ENCODE measurements at regions not wholly inside any gene's neighbourhood (a gene's known extent, or its start where the extent isn't known, plus 50 kb on each side); places are given as distances from the start of the nearest gene placed in this dataset.

GRCh38 chr22:25437414-25438160 lies 126.9 kb upstream of the GRK3 start:
- no peaks in the 10 kb centered on the region for H3K27me3 ChIP-seq (ENCODE audit: insufficient read depth in 3 of 3, low read length in 2 of 3)
- H3K4me1 ChIP-seq: no peaks in the 10 kb centered on the region
- H3K27ac ChIP-seq: no peak overlapping the region
- intact Hi-C loops (cut with DNase I): no loop called here
- H3K9me3 ChIP-seq: no peaks in the 10 kb centered on the region
- no peak overlapping the region for H3K4me3 ChIP-seq
- ATAC-seq: no peak
- no peak for DNase-seq
- no peak for TF ChIP-seq CTCF (IDR thresholded peaks at IDR 0.05)
- 61 to 70% (median 66%) methylated on average over 8 of the region's 8 CpGs for WGBS, 3 donors
- H3K36me3 ChIP-seq (ENCODE audit: insufficient read depth in 1 of 2, low read depth in 1 of 2): no peaks in the 10 kb centered on the region

DNA sequence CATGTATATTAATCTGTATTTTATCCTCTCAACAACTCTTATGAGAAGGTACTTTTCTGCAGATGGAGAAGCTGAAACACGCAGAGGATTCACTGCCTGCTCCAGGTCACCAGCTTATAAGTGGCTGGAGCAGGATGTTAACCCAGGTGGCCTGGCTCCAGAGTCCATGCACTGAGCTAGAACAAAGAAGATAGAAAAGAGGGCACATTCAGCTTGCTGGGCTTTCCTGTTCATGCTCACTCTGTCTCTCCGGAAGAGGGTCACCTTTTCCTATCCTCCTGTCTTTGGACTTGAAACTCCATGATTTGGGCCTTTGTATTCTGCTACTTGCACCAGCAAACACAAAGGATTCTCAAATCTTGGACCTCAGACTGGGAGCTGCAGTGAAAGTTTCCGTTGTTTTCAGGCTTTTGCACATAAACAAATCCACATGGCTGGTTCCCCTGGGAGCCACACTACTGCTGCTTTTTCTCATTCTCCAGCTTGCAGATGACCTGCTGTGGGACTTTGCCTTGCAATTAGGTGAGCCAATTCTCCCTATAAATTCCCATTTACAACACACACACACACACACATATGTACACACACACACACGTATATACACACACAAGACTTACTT lies 117.3 kb upstream of the GRK3 start:
- Histone ChIP-seq H3K9me3 (no peaks in the 10 kb centered on the region), H3K27me3 (ENCODE audit: insufficient read depth in 3 of 3, low read length in 2 of 3) (no peaks in the 10 kb centered on the region), H3K4me3 (no peak overlapping the region), H3K4me1 (peaks cover 18% of the 10 kb centered on the region), H3K36me3 (ENCODE audit: insufficient read depth in 1 of 2, low read depth in 1 of 2) (no peaks in the 10 kb centered on the region), H3K27ac (no peak overlapping the region)
- DNase-seq (no peak), ATAC-seq (no peak)
- 29 to 49% (median 37%) methylated on average over 4 of the region's 4 CpGs for WGBS, 3 donors
- intact Hi-C loops (cut with DNase I): no loop called here
- no peak for TF ChIP-seq CTCF (IDR thresholded peaks at IDR 0.05)

DNA sequence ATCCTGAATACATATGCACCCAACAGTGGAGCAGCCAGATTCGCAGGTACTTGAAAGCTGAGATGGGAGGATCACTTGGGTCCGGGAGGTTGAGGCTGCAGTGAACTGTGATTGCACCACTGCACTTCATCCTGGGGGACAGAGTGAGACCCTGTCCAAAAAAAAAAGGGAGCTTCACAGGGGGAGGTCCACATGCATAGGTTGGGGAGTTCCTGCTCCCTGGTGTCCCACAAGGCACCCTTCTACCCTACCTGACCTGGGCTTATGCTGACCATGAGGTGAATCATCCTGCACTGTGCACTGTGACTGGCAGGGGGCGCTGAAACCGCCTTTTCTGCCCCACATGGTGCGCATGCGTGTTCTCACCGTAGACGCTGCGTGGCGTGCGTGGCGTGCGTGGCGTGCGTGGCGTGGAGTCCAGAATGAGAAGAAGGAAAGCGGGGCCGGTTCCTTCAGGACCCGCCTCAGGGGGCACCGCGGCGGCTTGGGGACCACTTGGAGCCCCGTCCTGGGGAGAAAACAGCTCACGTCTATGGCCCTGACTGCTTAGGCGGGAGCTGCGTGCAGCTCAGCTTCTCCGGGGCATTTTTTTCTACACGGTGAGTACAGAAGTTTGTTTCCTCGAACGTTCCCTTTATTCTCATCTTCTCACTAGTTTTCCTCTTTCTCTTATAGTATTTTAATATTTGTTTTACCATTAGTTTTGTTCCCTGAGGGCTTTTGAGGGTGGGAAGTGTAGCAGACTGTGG lies 116.6 kb upstream of the GRK3 start:
- intact Hi-C loops (cut with DNase I): loop anchor here in 1 of 2 donors (2.0 kb wide), 1 partner anchor 85 kb away; no protein-coding TSS in a partner anchor
- WGBS, 3 donors: 4 to 5% (median 4%) methylated on average over 27 to 30 of the region's 30 CpGs

More for the DNA sequence above, 116.6 kb upstream of the GRK3 start:
- DNase-seq (peak; percentile 92 to 96), ATAC-seq (peak; percentile 98 to 99 (median 99))
- Histone ChIP-seq H3K36me3 (ENCODE audit: insufficient read depth in 1 of 2, low read depth in 1 of 2) (no peaks in the 10 kb centered on the region), H3K27ac (peak overlapping the region; percentile 75), H3K4me3 (peak overlapping the region; percentile 72), H3K27me3 (ENCODE audit: insufficient read depth in 3 of 3, low read length in 2 of 3) (no peaks in the 10 kb centered on the region), H3K9me3 (no peaks in the 10 kb centered on the region), H3K4me1 (peaks cover 22% of the 10 kb centered on the region)
- TF ChIP-seq CTCF (IDR thresholded peaks at IDR 0.05): peak; percentile 85
